Anterior cingulate cortex (tissue), 58 donors: ENCODE measurements at regions not wholly inside any gene's neighbourhood (a gene's known extent, or its start where the extent isn't known, plus 50 kb on each side); places are given as distances from the start of the nearest gene placed in this dataset.

Experiments
- DNase-seq, 58 donors: peaks; one replicate each; lab custom pipeline; 2025; lab: John Stamatoyannopoulos, UW

DNA sequence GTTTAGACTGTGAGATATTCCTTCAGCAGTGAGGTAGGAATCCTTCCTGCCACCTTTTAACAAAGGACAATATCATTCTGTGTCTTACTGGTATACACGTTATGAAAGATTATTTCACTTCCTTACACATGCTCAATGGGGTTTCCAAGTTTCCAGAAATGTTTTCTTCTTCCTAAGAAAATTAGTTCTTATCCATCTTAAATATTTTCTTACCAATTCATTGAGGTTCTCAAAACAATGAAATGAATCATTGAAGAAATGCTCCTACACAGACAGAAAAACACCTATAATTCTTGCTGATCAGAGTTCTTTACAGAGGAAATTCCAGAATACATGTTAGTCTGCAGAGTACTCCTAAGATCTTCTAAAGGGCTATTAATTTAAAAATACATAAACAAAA, 51.4 kb upstream of the SEC61G start:
- DNase-seq: no peak

DNA sequence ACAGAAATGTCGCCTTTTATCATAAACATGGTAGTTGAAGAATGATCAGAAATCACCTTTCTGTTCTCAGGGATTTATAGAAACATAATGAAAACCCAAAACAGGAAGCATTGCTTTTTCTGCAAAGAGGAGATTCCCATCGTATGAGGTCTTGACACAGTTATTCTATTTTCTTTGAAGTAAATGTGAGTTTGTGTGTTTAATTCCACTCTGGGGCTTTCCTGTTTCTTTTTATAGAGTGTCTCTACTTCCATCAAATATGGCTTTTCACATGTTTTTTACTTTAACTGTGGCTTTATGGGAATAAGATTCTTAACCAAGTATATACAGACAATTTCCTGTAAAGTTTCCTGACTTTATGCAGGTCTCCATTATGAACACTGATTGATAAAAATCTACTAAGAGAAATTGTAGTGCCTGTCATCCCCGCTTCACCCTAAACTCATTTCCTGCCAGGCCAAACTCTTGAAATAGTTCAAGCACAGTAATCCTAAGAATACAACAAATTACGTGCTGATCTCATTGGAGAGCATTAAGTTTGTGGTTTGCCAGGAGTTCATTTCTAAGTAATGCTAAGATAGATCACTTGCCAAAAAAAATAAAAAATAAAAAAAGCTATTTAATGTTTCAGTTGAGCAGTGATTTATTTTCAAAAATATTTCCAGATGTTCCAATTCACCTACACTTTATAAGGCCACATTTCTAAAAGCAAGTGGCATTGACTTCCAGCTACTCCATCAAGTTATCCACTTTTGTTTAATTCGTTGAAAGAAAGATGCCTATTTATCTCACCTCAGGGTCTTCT, 52.2 kb upstream of the SEC61G start:
- no peak for DNase-seq

DNA sequence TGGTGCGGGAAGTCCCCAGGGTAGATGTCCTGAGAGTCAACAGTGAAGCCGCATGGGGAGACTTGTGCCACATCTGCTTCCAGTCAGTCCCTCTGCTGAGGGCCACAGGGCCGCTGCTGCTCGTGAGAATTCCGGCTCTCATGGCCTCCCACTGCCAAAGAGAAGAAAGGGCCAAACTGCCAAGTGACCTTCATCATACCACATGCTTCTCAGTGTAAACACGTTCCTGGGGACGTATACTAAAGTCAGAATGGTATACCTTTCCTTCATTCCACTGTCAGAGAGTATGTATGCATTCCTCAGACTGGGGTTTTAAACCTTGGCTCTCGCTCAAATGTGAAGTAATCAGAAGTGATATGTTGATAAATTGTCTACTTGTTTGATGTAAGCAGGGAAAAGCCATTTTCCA, 52.8 kb upstream of the SEC61G start:
- DNase-seq: no peak

DNA sequence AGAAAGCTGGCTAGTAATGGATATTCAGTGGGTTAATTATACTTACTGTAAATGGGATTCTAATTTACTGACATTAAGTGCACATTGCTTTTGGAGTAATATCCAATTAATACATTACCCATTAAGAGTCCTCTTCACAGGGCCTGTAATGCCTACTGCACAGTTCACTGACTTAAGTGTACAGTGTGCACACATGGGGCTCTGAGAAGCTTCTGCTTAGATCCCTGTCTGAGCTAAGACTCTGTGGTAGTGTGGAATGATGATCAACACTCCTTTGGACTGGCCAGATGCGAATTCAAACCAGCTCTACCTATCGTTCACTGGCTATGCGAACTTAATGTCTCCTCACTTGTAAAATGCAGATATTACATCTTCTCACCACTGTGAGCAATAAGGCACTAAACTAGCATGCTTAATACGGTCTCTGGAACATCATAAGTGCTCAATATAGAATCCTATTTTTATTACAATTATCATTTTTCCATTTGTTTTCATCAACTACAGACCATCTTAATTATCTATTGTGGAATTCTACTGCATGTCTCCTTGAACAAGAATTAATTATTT, 53.8 kb upstream of the SEC61G start:
- no peak for DNase-seq

DNA sequence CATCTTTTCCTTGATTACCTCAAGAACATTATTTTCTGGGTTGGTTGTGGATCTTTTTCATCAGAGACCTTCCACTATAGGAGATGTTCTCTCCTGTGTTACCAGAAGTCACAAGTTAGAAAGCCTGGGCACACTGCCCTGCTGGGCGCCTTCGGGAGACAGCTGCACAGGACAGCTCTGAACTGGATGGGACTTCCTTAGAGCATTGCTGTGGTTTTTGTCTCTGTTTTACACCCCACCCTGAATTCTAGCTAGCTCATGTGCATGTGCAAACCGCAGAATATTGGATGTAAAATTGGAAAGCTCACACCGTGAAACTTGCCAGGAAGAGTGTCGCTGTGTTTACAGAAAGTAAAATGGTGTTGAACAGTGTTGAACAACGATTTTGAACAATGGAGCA, 54.4 kb upstream of the SEC61G start:
- DNase-seq: no peak

DNA sequence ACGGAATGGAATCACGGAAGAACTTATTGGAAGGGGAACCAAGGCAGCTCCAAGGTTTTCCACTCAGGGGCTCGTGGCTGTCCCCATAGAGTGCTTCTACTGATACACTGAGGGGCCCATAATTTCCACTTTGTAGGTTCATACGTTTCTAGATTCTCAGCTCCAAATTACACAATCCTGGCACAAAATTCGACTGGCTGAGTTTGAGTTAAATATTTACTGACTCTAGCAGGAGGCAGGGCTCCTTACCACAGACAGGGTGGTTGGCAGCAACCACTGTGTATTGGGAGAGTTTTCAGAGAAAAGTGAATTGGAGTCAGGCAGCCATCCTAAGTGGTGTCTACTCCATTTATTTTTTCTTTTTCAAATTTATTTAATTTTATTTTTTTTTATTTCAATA, 55.4 kb upstream of the SEC61G start:
- DNase-seq: no peak

DNA sequence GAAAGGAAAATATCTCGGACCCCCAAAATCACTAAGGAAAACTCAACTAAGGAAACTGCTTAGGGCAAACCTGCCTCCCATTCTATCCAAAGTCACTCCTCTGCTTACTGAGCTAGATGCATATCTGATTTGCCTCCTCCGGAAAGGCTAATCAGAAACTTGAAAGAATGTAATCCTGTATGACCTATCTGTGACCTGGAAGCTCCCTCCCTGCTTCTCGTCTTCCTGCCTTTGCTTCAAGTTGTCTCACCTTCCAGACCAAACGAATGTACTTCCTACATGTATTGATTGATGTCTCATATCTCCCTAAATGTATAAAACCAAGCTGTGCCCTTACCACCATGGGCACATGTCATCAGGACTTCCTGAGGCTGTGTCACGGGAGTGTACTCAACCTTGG, 58.1 kb upstream of the SEC61G start:
- no peak for DNase-seq

DNA sequence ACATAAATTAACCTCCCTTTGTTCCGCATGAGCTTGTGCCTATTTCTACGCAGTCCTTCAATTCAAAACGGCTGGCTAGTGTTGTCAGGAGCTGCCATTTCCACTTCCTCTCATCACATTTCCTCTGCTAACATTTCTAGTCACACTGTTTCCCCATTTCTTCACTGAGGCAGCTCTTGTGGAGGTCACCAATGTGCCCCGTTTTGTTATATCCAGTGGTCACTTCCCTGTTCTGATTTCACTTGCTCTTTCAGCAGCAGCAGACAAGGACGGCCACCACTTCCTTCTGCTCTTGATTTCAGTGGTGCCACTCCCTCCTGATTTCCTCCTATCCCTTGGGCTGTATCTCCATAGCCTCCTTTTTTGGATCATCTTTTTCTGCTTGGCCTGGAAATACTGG, 64.8 kb upstream of the SEC61G start:
- peak in 11 of 58 donors; percentile 10 to 57 (median 22) for DNase-seq

DNA sequence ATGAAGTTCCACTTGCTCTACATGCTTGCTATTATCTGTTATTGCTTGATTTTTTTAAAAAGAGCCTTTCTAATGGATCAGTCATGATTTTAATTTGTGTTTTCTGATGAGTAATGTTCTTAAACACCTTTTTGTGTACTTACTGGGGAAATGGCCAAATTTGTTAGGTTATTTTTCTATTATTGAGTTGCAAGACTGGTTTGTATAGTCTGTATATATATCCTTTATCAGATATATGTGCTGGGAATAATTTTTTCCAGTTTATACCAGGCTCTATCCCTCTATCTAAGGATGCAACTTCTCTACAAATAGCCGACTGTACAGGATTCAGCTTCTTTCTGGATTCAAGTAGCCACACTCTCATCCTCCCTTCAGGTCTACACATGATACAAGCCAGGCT, 65.6 kb upstream of the SEC61G start:
- no peak for DNase-seq

DNA sequence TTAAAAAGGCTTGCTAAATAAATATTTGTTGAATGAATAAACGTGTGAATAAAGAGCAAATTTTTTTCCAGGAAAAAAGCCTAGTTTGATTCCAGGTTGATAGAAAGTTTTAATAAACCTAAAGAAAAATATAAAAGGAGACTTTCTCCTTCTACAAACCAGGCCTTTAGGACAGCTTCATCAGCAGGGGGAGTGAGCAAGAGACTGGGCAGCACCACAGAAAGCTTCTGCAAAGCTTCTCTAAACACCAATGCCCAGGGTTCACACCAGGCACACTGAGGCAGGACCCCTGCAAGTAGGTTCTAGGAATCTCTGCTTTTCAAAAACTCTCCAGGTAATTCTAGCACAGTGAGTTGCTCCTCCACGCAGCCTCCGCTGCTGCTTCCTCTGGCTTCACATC, 66.4 kb upstream of the SEC61G start:
- DNase-seq: no peak

DNA sequence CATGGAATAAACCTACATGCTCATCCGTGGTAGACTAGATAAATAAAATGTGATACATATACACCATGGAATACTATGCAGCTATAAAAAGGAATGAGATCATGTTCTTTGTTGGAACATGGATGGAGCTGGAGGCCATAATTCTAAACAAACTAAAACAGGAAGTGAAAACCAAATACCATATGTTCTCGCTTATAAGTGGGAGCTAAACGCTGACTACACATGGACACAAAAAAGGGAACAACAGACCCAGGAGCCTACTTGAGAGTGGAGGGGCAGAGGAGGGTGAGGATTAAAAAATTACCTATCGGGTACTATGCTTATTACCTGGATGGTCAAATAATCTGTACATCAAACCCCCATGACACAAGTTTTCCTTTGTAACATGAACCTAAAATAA, 68.7 kb upstream of the SEC61G start:
- DNase-seq: no peak

DNA sequence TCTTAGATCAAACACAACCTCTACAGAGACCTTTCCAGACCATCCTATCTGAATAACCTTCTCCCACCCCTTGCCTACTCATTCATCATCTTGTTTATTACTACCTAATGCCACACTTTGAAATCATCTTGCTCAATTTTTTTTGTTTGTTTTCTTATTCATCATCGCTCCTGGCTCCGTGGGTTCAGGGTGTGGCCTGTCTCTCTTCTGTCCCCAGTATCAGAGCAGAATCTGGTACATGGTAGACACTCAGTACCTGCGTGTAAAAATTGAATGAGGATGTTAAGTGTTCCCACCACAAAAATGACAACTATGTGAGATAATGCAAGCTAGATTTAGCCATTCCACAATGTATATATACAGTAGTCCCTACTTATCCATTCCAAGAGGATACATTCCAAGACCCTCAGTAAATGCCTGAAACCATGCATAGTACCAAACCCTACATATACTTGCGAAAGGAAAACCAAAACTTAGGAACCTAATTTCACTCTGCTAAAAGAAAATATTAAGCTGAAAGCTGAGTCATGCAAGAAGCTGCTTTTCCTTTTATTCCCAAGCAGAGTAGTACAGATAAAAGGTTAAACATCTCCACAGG, 72.1 kb upstream of the SEC61G start:
- DNase-seq: no peak

DNA sequence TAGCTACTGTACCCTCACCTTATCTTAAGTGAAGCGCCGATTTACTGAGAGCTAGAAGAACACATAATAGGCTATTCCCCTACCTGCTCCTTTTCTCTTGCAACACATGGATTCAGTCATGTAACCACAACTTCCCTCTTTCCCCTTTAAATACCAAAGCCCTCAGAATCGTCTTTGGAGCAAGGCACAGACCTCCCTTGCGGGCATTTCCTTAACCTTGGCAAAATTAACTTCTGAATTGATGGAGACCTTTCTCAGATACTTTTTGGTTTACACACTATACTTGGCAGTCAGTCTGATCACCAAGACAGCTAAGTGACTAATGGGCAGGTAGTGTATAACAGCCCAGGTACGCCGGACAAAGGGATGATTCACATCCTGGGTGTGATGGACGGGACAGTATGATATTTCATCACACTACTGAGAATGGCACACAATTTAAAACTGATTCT, 72.7 kb upstream of the SEC61G start:
- no peak for DNase-seq

DNA sequence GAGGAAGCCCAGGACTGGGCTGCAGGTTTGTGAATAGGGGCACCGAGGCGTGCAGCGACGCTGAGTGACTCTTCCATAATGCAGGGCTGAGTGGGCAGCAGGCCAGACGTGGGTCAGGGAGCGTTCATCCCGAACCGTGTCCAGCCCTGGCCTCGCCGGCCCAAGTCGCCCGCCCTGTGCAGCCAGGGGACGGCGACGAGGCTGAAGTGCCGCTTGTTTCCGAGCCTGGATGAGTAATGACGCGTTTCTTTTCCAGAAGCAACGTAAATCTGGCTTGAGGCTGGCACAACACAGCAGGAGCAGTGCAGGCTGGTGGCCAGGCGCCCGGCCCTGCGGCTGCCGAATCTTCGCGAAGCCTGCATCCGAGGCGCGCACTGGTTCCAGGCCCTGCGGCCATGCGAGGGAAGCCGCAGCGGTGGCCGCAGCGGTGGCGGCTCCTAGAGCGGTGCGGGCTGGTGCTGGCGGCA, 74.0 kb upstream of the SEC61G start:
- no peak for DNase-seq

DNA sequence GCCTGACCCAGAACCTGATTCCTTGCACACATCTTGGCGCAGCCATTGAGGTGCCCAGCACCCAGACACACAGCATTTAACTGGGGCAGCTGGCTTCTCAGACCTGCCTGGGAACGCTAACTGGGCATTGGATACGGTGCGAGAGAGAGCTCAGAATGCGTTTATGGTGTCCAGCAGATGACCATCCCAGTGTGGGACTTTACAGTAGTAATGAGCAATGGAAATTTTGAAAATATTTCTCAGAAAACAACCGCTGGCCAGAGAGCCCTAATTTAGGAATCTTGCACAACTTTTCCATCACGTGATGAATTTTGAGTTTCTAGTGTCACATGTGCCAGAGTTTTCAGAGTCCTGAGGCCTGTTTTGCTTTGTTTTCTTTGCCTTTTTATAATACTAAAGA, 78.2 kb upstream of the SEC61G start:
- DNase-seq: no peak

DNA sequence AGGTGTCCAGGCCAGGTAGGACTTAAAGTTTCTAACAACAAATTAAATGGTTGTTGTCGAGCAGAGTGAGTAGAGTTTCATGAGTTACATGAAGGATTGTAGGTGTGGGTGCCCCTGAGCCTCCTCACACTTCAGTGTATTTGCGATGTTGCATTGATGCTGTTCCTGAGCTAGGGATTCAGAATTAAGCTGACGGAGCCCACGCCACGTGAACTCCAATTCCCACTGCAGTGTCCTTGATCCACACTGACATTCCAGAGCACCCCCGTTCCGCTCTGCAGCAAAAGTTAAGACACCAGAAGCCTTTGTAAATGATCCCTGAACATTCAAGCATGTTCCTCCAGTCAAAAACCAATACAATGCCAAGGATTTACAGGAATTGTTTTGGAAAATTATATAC, 78.8 kb upstream of the SEC61G start:
- DNase-seq: no peak

DNA sequence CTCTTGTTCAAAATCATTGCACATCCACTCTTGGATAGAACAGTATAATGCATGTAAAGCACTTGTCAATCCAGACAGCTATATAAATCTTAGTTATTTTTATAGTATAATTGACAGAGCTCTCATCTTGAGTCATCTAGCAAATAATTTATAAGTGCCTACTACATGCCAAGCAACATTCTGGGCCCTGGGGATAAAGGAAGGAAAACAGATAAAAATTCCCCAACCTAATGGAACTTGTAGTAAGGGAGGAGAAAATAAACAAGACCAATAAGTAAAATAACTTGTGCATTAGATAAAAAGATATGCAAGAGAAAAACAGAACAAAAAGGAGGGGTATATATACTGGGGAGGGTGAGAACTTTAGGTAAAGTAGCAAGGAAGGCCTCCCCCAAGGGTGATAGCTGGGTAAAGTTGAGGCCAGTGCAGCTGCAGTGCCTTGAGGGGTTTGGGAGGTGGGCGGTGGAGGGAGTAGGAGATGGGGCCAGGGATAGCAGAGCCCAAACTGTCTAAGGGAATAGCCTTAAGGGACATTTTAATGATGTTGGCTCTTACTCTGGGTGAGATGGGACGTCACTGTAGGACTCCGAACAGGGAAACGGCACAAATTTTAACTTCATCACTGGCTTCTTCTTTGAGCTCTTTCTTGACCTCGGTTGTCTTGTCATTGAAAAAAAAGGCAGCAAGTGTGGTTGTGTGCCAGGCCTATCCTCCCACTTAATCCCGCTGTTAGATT, 79.3 kb upstream of the SEC61G start:
- no peak for DNase-seq

DNA sequence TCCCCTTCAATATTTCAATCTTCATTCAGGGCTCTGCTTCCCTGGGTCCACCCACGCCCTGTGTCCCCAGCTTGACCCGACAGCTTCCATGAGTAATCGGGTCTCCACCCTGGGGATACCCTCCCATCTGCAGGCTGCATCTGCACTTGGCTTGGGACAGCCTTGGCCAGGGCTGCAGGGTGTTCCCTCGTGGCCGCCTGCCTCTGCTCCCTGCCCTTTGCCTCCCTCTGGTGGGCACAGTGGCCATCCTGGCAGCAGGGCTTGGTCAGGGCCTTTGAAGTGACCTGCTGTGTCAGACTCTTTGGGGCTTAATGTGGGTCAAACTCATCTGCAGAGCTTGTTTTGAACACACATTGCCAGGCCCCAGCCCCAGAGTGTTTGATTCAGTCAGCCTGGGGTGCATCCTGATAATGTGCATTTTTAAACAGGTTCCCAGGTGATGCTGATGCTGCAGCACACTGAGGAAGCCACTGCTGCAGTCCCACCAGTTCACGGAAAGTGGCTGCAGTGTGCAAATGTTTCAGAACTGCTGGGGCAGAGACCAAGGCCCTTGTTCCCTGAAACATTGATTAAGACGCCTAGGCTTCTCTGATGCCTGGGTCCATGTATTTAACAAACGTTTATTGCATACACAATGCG, 80.7 kb upstream of the SEC61G start:
- DNase-seq: peak in 19 of 58 donors; percentile 3 to 35 (median 15)

DNA sequence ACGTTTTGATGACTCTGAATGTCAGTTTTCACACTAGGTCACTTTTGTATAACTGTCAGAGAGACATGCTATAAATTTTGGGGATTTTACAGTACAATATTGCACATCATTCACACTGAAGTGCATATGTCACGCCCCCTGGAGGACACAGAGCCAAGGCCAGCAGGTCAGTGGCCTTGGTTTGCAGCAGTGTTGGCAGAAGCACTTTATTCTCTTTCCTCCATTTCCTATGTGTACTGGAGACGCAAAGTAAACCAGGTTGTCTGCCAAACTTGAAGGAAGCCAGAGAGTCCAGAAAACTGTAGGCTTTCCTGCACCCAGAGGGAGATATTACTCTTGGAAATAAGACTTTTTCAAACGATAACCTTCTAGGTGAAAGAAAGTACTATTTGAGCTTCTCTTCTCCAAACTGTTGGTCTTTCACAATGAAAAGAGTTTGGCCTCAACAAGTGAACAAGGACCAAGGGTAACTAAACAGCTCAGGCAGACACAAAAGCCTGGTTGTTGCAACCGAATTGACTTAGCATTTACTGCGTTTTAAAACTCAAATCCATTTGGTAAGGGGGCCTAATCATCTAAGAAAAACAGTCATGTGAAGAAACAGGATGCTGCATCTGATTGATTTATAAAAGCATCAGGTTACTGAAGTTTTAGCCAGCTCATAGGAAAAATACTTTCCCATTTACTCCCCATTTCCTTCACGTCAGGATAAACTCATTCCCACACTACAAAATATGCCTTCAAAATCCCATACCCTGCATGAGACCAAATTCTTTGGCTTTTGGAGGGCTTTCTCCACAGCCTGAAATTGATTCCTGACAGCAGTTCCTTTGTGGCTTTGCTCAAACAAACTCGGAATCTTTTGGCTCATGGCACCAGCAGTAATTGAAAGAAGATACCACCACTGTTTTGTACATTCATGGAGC, 83.0 kb upstream of the SEC61G start:
- DNase-seq: no peak
